ENCODE measurements at regions not wholly inside any gene's neighbourhood (a gene's known extent, or its start where the extent isn't known, plus 50 kb on each side); places are given as distances from the start of the nearest gene placed in this dataset.

DNA sequence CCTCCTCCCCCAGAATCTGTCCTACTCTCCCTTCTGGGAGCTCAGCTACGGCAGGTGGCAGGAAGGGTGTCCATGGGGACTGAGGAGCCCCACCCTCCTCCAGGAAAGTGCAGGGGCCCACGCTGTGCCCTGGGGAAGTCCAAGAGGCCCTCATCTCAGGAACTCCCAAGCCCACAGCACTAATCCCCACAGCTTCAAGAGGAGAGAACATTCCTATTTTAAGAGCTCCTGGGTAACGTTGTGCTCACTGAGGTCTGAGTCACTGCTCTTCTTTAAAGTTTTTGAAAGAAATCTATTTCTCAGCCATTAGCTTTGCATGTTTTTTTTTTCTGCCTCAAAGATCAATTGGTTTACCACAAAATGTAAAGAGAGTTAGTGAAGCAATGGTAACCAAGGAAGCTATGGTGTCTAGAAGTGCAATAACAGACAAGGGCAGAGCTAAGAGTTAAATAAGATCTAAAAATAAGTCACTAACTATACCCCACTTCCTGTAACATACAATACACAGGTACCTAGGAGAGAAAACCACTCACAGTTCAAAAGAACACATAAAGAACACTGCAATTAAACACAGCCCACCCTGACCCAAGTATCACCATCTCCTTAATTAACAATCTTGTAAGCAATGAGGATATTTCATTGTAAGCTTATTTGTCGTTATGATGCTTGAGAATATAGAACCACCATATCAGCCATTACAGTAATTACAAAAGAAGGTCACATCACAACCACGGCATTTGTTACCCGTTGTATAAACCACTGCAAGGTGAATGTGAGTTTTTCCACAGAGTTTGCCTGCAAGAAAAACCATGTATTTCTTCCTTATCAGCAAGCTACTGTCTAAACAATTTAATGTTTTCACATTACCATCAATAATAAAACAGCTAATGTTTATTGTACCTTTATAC is 382.3 kb upstream of the SLC30A5 start:
- H3K27me3 ChIP-seq (ENCODE audit: control insufficient read depth in 1 of 2, insufficient read depth in 2 of 2, low read length in 2 of 2): no peaks in the 10 kb centered on the region
- H3K9me3 ChIP-seq (ENCODE audit: control insufficient read depth in 1 of 2, low read length in 2 of 2): no peaks in the 10 kb centered on the region
- peaks cover 0 to 7% of the 10 kb centered on the region in 2 donors for H3K4me1 ChIP-seq (ENCODE audit: control insufficient read depth in 1 of 2, insufficient read depth in 2 of 2, low read length in 2 of 2)
- H3K4me3 ChIP-seq (ENCODE audit: low read depth in 1 of 2, low read length in 2 of 2): no peak overlapping the region
- no peak overlapping the region for H3K9ac ChIP-seq (ENCODE audit: low read depth in 1 of 2, low read length in 2 of 2)
- H3K27ac ChIP-seq (ENCODE audit: low read depth, low read length): no peak overlapping the region
- no peaks in the 10 kb centered on the region for H3K36me3 ChIP-seq (ENCODE audit: control insufficient read depth in 1 of 2, insufficient read depth in 2 of 2, low read length in 2 of 2)

DNA sequence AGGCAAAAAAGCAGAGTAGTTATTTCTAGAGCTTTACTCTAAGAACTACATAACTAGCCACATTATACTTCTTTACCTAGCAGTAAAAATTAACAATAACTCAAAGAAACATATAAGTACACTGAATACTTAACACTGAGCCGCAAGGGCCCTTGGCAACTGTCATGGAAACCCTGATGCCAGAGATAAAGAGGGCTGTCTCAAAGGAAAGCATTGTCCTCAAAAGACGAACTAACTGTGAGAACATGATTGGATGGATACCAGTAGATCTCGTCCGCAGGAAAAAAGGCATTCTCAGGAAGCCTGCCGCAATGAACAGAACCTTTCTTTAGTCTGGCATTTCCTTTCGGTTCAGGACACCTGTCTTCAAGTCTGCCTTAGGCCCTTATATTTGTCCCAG is 379.0 kb upstream of the SLC30A5 start:
- Histone ChIP-seq H3K27ac (ENCODE audit: low read depth, low read length) (no peak overlapping the region), H3K9me3 (ENCODE audit: control insufficient read depth in 1 of 2, low read length in 2 of 2) (no peaks in the 10 kb centered on the region), H3K4me3 (ENCODE audit: low read depth in 1 of 2, low read length in 2 of 2) (no peak overlapping the region), H3K4me1 (ENCODE audit: control insufficient read depth in 1 of 2, insufficient read depth in 2 of 2, low read length in 2 of 2) (peaks cover 0 to 7% of the 10 kb centered on the region in 2 donors), H3K27me3 (ENCODE audit: control insufficient read depth in 1 of 2, insufficient read depth in 2 of 2, low read length in 2 of 2) (no peaks in the 10 kb centered on the region), H3K9ac (ENCODE audit: low read depth in 1 of 2, low read length in 2 of 2) (no peak overlapping the region), H3K36me3 (ENCODE audit: control insufficient read depth in 1 of 2, insufficient read depth in 2 of 2, low read length in 2 of 2) (no peaks in the 10 kb centered on the region)

DNA sequence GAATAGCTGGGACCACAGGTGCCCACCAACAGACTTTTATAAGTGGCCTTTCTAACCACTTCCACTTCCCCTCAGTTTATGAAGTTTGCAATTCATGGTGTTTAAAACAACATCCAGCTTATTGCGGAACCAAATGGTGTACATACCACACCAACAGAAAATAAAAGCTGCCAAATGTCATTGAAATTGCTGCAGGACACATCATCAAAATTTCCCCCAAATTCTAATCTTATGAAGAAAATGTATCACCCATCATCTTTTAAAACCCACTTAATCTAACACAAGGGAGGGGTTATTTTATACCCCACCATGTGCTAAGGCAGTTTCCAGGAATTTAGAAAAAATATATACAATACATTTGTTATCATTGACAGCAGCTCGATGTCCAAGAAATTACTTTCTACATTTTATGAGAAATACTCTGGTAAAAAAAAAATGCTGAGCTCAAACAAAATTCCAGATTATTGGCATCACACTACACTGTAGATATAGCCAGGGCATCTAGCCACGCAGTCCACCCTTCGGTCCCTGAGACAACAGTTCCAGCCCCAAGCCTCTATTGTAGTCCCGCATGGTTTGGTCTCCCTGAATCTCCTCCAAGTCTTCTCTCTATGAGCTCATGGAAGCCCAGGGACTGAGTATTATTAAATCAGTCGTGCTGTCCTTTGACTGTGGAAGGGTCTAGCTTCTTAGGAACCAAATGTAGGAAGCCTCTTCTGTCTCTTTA is 372.8 kb upstream of the SLC30A5 start:
- H3K27me3 ChIP-seq (ENCODE audit: control insufficient read depth in 1 of 2, insufficient read depth in 2 of 2, low read length in 2 of 2): no peaks in the 10 kb centered on the region
- H3K9me3 ChIP-seq (ENCODE audit: control insufficient read depth in 1 of 2, low read length in 2 of 2): no peaks in the 10 kb centered on the region
- H3K4me1 ChIP-seq (ENCODE audit: control insufficient read depth in 1 of 2, insufficient read depth in 2 of 2, low read length in 2 of 2): no peaks in the 10 kb centered on the region
- no peak overlapping the region for H3K9ac ChIP-seq (ENCODE audit: low read depth in 1 of 2, low read length in 2 of 2)
- no peak overlapping the region for H3K27ac ChIP-seq (ENCODE audit: low read depth, low read length)
- H3K36me3 ChIP-seq (ENCODE audit: control insufficient read depth in 1 of 2, insufficient read depth in 2 of 2, low read length in 2 of 2): no peaks in the 10 kb centered on the region
- H3K4me3 ChIP-seq (ENCODE audit: low read depth in 1 of 2, low read length in 2 of 2): no peak overlapping the region

DNA sequence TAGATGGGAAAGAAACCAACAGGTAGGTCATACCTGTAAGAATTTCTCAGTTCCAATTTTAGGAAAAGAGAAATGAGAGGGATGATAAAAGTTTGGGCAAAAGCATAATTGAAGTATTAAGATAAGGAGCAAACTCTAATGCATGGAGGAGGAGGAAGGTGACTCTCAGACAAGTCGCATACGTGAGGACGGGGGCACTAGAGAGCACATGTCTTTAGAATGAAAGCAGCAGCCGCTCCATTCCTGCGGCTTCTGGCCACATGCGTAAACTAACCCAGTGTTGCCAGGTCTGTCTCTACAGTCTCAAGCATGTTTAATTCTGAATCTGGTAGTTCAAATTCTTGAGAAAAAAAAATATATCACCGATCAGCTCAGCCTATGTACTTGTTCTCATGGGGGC is 371.5 kb upstream of the SLC30A5 start:
- no peaks in the 10 kb centered on the region for H3K4me1 ChIP-seq (ENCODE audit: control insufficient read depth in 1 of 2, insufficient read depth in 2 of 2, low read length in 2 of 2)

DNA sequence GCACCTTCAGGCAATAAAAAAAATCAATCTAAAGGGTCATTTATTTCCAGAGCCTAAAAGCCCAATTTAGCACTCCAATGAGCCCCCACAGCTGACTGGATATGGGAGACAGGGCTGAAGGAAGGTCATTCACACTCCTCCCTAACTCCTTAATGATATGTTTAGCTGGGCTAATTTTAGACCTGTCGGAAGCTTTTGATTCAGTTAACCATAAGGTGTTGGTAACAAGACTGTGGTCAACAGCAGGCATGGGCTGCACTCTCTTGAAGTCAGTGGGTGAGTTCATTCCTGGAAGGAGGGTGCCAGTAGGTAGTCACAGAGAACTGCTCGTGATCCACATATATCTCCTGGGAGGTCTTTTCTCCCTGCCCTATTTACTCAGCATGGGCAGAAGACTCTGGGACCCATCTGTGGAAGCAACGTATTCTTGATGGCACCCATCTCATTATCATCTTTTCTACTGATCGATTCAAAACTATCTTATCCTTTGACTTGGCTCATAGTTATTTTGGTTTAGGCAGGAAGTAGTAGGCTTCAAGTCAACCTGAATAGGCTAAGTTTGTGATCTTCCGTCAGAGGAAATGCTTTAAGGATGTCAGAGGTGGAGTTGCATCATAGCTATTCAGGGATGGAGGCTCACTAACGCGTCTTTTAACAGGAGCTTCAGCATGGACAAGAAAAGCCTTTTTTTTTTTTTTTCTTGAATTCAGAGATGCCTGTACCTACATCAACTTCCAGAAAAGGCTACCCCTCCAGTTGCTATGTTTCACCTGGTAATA is 367.7 kb upstream of the SLC30A5 start:
- Histone ChIP-seq H3K27ac (ENCODE audit: low read depth, low read length) (no peak overlapping the region), H3K36me3 (ENCODE audit: control insufficient read depth in 1 of 2, insufficient read depth in 2 of 2, low read length in 2 of 2) (no peaks in the 10 kb centered on the region)

More for the DNA sequence above, 371.5 kb upstream of the SLC30A5 start:
- Histone ChIP-seq H3K9ac (ENCODE audit: low read depth in 1 of 2, low read length in 2 of 2) (no peak overlapping the region), H3K36me3 (ENCODE audit: control insufficient read depth in 1 of 2, insufficient read depth in 2 of 2, low read length in 2 of 2) (no peaks in the 10 kb centered on the region), H3K27me3 (ENCODE audit: control insufficient read depth in 1 of 2, insufficient read depth in 2 of 2, low read length in 2 of 2) (peaks cover 0 to 3% of the 10 kb centered on the region in 2 donors), H3K27ac (ENCODE audit: low read depth, low read length) (no peak overlapping the region), H3K4me3 (ENCODE audit: low read depth in 1 of 2, low read length in 2 of 2) (no peak overlapping the region), H3K9me3 (ENCODE audit: control insufficient read depth in 1 of 2, low read length in 2 of 2) (no peaks in the 10 kb centered on the region)

DNA sequence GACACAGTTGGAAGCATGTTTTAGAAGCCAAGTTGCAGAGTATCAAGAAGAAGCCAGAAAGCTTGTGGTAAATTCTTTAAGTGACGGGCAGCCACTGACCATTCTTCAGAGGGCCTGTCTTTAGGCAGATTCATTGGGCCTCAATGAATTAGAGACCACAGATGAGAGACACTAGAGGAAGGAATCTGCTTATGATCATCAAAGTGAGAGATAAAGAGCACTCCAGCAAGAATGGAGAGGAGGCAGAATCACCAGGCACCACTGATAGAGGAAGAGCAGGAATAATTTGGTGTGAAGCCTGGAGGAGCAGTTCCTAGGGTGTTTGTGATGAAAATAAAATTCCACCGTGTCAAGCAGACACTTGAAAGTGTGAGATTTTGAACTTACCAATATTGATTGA is 365.9 kb upstream of the SLC30A5 start:
- Histone ChIP-seq H3K4me3 (ENCODE audit: low read depth in 1 of 2, low read length in 2 of 2) (no peak overlapping the region), H3K27me3 (ENCODE audit: control insufficient read depth in 1 of 2, insufficient read depth in 2 of 2, low read length in 2 of 2) (peaks cover 0 to 3% of the 10 kb centered on the region in 2 donors), H3K4me1 (ENCODE audit: control insufficient read depth in 1 of 2, insufficient read depth in 2 of 2, low read length in 2 of 2) (no peaks in the 10 kb centered on the region), H3K36me3 (ENCODE audit: control insufficient read depth in 1 of 2, insufficient read depth in 2 of 2, low read length in 2 of 2) (no peaks in the 10 kb centered on the region), H3K27ac (ENCODE audit: low read depth, low read length) (no peak overlapping the region), H3K9me3 (ENCODE audit: control insufficient read depth in 1 of 2, low read length in 2 of 2) (no peaks in the 10 kb centered on the region), H3K9ac (ENCODE audit: low read depth in 1 of 2, low read length in 2 of 2) (no peak overlapping the region)

More for the DNA sequence above, 367.7 kb upstream of the SLC30A5 start:
- Histone ChIP-seq H3K9ac (ENCODE audit: low read depth in 1 of 2, low read length in 2 of 2) (no peak overlapping the region), H3K4me3 (ENCODE audit: low read depth in 1 of 2, low read length in 2 of 2) (no peak overlapping the region), H3K4me1 (ENCODE audit: control insufficient read depth in 1 of 2, insufficient read depth in 2 of 2, low read length in 2 of 2) (no peaks in the 10 kb centered on the region), H3K9me3 (ENCODE audit: control insufficient read depth in 1 of 2, low read length in 2 of 2) (no peaks in the 10 kb centered on the region), H3K27me3 (ENCODE audit: control insufficient read depth in 1 of 2, insufficient read depth in 2 of 2, low read length in 2 of 2) (peaks cover 0 to 3% of the 10 kb centered on the region in 2 donors)

DNA sequence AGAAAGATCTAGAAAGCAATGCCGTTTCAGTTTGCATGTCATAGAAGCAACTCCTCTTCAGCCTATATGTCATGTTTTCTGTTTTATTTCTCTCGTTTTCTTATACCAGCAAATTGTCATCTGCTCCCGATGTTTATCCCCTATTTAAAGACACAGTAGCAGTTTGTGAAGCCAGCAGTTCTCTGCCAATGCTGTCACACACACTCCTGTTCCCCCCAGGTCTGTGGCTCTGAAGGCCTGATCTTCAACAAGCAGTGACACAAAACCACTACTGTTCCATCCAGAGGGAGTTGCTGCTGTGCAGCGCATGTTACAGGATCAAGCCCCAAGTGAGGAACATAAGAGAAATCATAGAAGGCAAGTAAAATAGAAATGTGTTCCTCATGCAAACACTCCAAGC is 364.1 kb upstream of the SLC30A5 start:
- H3K4me3 ChIP-seq (ENCODE audit: low read depth in 1 of 2, low read length in 2 of 2): no peak overlapping the region
- H3K27ac ChIP-seq (ENCODE audit: low read depth, low read length): no peak overlapping the region
- H3K9me3 ChIP-seq (ENCODE audit: control insufficient read depth in 1 of 2, low read length in 2 of 2): no peaks in the 10 kb centered on the region
- H3K9ac ChIP-seq (ENCODE audit: low read depth in 1 of 2, low read length in 2 of 2): no peak overlapping the region
- peaks cover 0 to 3% of the 10 kb centered on the region in 2 donors for H3K27me3 ChIP-seq (ENCODE audit: control insufficient read depth in 1 of 2, insufficient read depth in 2 of 2, low read length in 2 of 2)
- H3K4me1 ChIP-seq (ENCODE audit: control insufficient read depth in 1 of 2, insufficient read depth in 2 of 2, low read length in 2 of 2): no peaks in the 10 kb centered on the region
- H3K36me3 ChIP-seq (ENCODE audit: control insufficient read depth in 1 of 2, insufficient read depth in 2 of 2, low read length in 2 of 2): no peaks in the 10 kb centered on the region

DNA sequence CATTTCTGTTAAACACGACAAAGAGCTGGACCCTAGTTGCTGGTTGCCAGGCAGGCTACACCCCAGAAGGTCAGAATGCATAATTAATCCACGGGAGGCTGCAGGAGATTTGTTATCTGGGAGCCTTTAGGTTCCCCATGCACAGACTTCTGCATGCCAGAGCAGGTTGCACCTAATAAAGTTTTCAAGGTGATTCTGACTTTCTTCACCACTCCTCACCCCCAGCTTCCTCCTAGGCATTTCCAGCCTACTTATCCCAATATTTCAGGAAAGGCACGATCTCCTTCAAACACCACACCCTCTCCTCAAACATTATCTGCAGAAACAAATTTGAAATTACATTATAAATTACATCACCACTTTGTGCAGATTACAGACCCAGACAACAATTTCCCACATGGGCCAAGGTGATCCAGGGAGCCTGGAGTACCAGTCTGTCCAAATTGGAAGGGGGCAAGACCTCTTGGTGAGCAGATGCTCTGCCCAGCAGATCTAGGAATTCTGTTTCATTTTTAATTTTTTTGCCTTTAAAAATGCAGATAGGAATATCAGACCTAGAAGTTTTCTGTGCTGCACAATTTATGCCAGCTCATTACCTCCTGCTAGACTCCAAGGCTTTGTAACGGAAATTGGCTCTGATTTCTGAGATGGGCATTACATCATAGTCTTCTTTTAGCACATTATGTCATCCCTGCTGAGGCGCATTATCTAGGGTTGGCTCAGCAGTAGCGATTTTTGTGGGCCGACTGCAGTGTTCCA is 363.4 kb upstream of the SLC30A5 start:
- Histone ChIP-seq H3K4me1 (ENCODE audit: control insufficient read depth in 1 of 2, insufficient read depth in 2 of 2, low read length in 2 of 2) (no peaks in the 10 kb centered on the region), H3K27ac (ENCODE audit: low read depth, low read length) (no peak overlapping the region), H3K36me3 (ENCODE audit: control insufficient read depth in 1 of 2, insufficient read depth in 2 of 2, low read length in 2 of 2) (no peaks in the 10 kb centered on the region), H3K9me3 (ENCODE audit: control insufficient read depth in 1 of 2, low read length in 2 of 2) (no peaks in the 10 kb centered on the region), H3K4me3 (ENCODE audit: low read depth in 1 of 2, low read length in 2 of 2) (no peak overlapping the region), H3K9ac (ENCODE audit: low read depth in 1 of 2, low read length in 2 of 2) (no peak overlapping the region), H3K27me3 (ENCODE audit: control insufficient read depth in 1 of 2, insufficient read depth in 2 of 2, low read length in 2 of 2) (peaks cover 0 to 3% of the 10 kb centered on the region in 2 donors)

DNA sequence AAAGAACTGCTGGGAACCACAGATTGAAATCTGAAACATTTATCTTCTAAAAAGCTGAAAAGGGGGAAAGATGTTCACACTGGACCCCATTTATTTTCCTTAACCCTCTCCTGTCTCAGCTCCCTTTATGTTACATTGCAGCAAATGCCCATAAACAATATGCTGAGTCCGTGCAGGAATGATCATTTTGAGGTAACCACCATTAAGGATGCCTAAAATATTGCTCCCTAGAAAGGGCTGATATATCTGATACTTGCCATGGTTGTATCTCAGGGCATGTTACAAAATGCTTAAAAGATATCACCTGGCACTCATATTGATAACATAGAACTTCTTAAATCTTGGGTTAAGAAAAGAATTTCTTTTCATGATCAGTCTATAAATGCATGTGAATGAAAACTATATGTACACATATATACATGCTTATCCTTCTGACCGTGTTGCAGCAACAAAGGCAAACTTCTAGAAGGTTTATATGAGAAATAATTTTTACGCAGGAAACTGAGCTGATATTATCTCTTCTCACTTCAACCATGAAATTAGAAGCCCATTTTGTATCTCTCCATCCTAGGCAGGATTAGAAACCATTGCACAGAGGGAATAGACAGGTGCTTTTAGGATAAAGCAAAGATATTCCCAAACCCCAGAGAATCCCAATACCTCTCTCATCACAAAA is 362.7 kb upstream of the SLC30A5 start:
- H3K27me3 ChIP-seq (ENCODE audit: control insufficient read depth in 1 of 2, insufficient read depth in 2 of 2, low read length in 2 of 2): peaks cover 0 to 2% of the 10 kb centered on the region in 2 donors
- H3K36me3 ChIP-seq (ENCODE audit: control insufficient read depth in 1 of 2, insufficient read depth in 2 of 2, low read length in 2 of 2): no peaks in the 10 kb centered on the region
- no peaks in the 10 kb centered on the region for H3K4me1 ChIP-seq (ENCODE audit: control insufficient read depth in 1 of 2, insufficient read depth in 2 of 2, low read length in 2 of 2)
- no peak overlapping the region for H3K9ac ChIP-seq (ENCODE audit: low read depth in 1 of 2, low read length in 2 of 2)
- no peak overlapping the region for H3K27ac ChIP-seq (ENCODE audit: low read depth, low read length)
- no peaks in the 10 kb centered on the region for H3K9me3 ChIP-seq (ENCODE audit: control insufficient read depth in 1 of 2, low read length in 2 of 2)
- no peak overlapping the region for H3K4me3 ChIP-seq (ENCODE audit: low read depth in 1 of 2, low read length in 2 of 2)

All from duodenal mucosa (tissue), 2 donors.